ENCODE measurements at regions not wholly inside any gene's neighbourhood (a gene's known extent, or its start where the extent isn't known, plus 50 kb on each side); places are given as distances from the start of the nearest gene placed in this dataset.
"Not testable (repeated sequence)": the region's sequence is repeated elsewhere in the genome, so short reads cannot be mapped to it uniquely, and the experiment has no call there.

DNA sequence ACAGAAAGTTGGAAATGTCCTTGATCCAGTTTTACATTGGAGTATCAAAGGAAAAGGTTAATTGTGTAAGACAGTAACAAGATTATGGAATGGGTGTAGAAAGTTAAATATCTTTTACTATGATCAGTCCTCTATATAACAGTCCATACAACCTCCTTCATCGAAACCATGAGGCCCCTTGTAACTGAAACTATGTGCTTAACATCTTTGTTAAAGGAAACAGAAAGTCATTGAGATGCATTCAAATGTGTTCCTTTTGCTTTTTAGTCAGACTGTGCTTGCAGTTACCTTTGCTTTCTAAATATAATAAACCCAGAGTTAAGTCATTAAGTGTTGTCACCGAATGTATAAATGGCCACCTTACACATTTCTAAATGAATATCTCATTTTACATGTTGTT is 1298.5 kb downstream of the ROBO2 start:
- H3K4me1 ChIP-seq (ENCODE audit: insufficient read depth): no peaks in the 10 kb centered on the region
- DNase-seq: no peak
- WGBS, 3 donors: 87 to 93% (median 91%) methylated on average over 2 of the region's 2 CpGs
- H3K36me3 ChIP-seq: no peaks in the 10 kb centered on the region
- TF ChIP-seq EP300 (IDR thresholded peaks at IDR 0.05): no peak
- no peak overlapping the region for H3K4me3 ChIP-seq
- no peaks in the 10 kb centered on the region for H3K27me3 ChIP-seq
- no peaks in the 10 kb centered on the region for H3K9me3 ChIP-seq
- no peak overlapping the region for H3K27ac ChIP-seq
- intact Hi-C loops (cut with DNase I): no loop called here

DNA sequence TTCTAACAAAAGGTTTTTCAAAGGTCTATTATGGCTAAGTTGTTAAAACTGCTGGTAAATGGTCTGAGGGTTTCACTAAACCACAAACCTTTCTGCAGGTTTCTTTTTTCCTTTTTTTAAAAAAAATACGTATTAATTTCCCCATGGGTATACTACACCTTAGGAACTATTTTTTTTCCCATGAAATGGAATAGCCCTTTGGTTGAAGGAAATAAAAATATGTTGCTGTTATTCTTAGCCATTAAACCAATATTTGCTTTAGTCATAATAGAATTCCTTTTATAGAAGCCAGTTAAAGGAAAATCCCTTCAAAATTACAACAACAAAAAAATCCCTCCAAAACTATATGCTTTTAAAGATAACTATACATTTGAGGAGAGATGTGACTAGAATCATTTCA is 1303.3 kb downstream of the ROBO2 start:
- H3K27ac ChIP-seq: no peak overlapping the region
- H3K4me3 ChIP-seq: no peak overlapping the region
- H3K27me3 ChIP-seq: no peaks in the 10 kb centered on the region
- intact Hi-C loops (cut with DNase I): no loop called here
- 62 to 66% (median 65%) methylated on average over 1 of the region's 1 CpG for WGBS, 3 donors
- TF ChIP-seq, protein P1, sequence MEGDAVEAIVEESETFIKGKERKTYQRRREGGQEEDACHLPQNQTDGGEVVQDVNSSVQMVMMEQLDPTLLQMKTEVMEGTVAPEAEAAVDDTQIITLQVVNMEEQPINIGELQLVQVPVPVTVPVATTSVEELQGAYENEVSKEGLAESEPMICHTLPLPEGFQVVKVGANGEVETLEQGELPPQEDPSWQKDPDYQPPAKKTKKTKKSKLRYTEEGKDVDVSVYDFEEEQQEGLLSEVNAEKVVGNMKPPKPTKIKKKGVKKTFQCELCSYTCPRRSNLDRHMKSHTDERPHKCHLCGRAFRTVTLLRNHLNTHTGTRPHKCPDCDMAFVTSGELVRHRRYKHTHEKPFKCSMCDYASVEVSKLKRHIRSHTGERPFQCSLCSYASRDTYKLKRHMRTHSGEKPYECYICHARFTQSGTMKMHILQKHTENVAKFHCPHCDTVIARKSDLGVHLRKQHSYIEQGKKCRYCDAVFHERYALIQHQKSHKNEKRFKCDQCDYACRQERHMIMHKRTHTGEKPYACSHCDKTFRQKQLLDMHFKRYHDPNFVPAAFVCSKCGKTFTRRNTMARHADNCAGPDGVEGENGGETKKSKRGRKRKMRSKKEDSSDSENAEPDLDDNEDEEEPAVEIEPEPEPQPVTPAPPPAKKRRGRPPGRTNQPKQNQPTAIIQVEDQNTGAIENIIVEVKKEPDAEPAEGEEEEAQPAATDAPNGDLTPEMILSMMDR (IDR thresholded peaks at IDR 0.05): no peak
- TF ChIP-seq POLR2A (IDR thresholded peaks at IDR 0.05) (no peak), EP300 (IDR thresholded peaks at IDR 0.05) (no peak)
- H3K9me3 ChIP-seq: no peaks in the 10 kb centered on the region
- no peaks in the 10 kb centered on the region for H3K36me3 ChIP-seq
- no peak for DNase-seq
- H3K4me1 ChIP-seq (ENCODE audit: insufficient read depth): no peaks in the 10 kb centered on the region

DNA sequence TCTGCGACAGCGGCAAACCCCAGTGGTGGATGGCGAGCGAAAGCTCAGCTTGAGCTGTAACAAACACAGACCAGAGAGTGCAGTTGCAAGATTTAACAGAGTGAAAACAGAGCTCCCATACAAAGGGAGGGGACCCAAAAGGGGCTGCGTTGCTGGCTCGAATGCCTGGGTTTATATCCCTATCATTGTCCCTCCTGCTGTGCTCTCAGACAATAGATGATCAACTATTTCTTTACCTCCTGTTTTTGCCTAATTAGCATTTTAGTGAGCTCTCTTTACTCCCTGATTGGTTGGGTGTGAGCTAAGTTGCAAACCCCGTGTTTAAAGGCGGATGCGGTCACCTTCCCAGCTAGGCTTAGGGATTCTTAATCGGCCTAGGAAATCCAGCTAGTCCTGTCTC is 1304.4 kb downstream of the ROBO2 start:
- 81 to 85% (median 85%) methylated on average over 10 of the region's 10 CpGs for WGBS, 3 donors
- H3K9me3 ChIP-seq; H3K4me3 ChIP-seq; intact Hi-C loops (cut with DNase I); H3K27ac ChIP-seq; H3K4me1 ChIP-seq (ENCODE audit: insufficient read depth); H3K27me3 ChIP-seq; DNase-seq; H3K36me3 ChIP-seq: not testable (repeated sequence)

DNA sequence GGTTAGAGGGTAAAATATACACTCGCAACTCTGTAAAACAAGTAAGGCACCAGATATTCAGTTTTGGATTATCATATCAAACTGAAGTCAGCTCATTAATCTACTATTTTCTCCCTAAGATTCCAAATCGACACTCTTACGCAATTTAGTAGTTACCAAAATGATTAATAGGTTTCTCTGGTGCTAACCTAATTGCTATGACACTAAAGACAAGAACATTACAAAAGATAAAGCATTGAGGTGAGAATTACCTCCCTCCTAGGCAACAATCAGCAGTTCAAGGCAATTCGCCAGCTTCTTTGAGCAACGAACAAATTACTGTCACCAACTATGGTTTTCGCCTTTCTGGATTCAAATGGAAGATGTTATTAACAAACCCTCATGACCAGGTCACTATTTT is 1305.0 kb downstream of the ROBO2 start:
- H3K9me3 ChIP-seq: no peaks in the 10 kb centered on the region
- H3K27ac ChIP-seq: no peak overlapping the region
- H3K4me3 ChIP-seq: no peak overlapping the region
- no peaks in the 10 kb centered on the region for H3K36me3 ChIP-seq
- intact Hi-C loops (cut with DNase I): no loop called here
- H3K27me3 ChIP-seq: no peaks in the 10 kb centered on the region
- 81 to 84% (median 83%) methylated on average over 6 of the region's 6 CpGs for WGBS, 3 donors
- H3K4me1 ChIP-seq (ENCODE audit: insufficient read depth): no peaks in the 10 kb centered on the region
- TF ChIP-seq EP300 (IDR thresholded peaks at IDR 0.05) (no peak), POLR2A (IDR thresholded peaks at IDR 0.05) (no peak)
- TF ChIP-seq, protein P1 (IDR thresholded peaks at IDR 0.05): no peak
- no peak for DNase-seq

DNA sequence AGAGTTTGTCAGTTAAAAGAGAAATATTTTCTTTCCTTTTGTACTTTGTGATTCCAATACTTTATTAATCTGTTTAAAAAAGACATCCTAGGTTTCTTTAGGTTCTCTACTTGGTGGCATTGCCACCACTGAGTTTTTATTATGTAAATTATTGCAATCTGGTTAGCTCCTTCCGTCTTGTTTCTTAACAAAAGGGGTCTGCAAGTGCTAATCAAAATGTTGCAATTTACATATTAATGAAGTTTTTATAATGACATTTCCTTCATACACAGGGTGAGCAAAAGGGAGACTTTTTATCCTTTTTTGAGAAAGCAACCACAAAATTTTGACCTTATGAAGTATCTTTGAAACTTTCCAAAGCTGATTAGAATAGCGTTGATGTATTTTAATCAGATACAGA is 1307.3 kb downstream of the ROBO2 start:
- H3K4me1 ChIP-seq (ENCODE audit: insufficient read depth): no peaks in the 10 kb centered on the region
- DNase-seq: no peak
- no peak overlapping the region for H3K4me3 ChIP-seq
- H3K27me3 ChIP-seq: no peaks in the 10 kb centered on the region
- H3K36me3 ChIP-seq: no peaks in the 10 kb centered on the region
- TF ChIP-seq, protein P1 (IDR thresholded peaks at IDR 0.05): no peak
- TF ChIP-seq EP300 (IDR thresholded peaks at IDR 0.05): no peak
- no peak for TF ChIP-seq POLR2A (IDR thresholded peaks at IDR 0.05)
- intact Hi-C loops (cut with DNase I): no loop called here
- 83 to 87% (median 85%) methylated on average over 2 of the region's 2 CpGs for WGBS, 3 donors
- H3K9me3 ChIP-seq: no peaks in the 10 kb centered on the region
- H3K27ac ChIP-seq: no peak overlapping the region

DNA sequence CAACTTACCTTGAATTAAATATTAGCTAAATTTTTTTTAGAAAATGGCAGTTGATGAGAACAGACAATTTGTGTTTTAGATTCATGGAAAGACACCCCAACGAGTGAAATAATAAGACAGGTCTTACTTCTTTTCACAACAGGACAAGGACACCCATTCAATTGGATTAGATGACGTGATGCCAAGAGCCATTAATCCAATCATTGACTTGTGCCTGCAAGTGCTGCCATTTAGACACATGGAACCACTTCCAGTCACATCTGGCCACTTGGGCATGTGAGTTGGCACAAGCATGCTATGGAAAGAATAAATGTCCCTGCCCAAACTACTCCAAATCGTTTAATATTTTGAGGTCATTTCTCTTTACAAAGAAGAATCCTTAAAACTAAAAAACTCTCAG is 1308.8 kb downstream of the ROBO2 start:
- Histone ChIP-seq H3K36me3 (no peaks in the 10 kb centered on the region), H3K27ac (no peak overlapping the region), H3K9me3 (no peaks in the 10 kb centered on the region), H3K4me3 (no peak overlapping the region), H3K4me1 (ENCODE audit: insufficient read depth) (no peaks in the 10 kb centered on the region), H3K27me3 (no peaks in the 10 kb centered on the region)
- TF ChIP-seq, protein P1 (IDR thresholded peaks at IDR 0.05): no peak
- TF ChIP-seq EP300 (IDR thresholded peaks at IDR 0.05) (no peak), POLR2A (IDR thresholded peaks at IDR 0.05) (no peak)
- intact Hi-C loops (cut with DNase I): no loop called here
- no peak for DNase-seq
- 90 to 91% (median 91%) methylated on average over 3 of the region's 3 CpGs for WGBS, 3 donors
